ENCODE measurements at regions not wholly inside any gene's neighbourhood (a gene's known extent, or its start where the extent isn't known, plus 50 kb on each side); places are given as distances from the start of the nearest gene placed in this dataset.

- TF ChIP-seq CTCF (conservative IDR thresholded peaks at IDR 0.05; ENCODE audit: low read length), result no peak
- no peak for TF ChIP-seq EZH2phosphoT487 (IDR thresholded peaks at IDR 0.05; ENCODE audit: borderline replicate concordance)
Observed at GRCh38 chr1:55278378-55278777, 63.2 kb upstream of the USP24 start.

Measured in Loucy (cell line).